ENCODE measurements at regions not wholly inside any gene's neighbourhood (a gene's known extent, or its start where the extent isn't known, plus 50 kb on each side); places are given as distances from the start of the nearest gene placed in this dataset.

DNA sequence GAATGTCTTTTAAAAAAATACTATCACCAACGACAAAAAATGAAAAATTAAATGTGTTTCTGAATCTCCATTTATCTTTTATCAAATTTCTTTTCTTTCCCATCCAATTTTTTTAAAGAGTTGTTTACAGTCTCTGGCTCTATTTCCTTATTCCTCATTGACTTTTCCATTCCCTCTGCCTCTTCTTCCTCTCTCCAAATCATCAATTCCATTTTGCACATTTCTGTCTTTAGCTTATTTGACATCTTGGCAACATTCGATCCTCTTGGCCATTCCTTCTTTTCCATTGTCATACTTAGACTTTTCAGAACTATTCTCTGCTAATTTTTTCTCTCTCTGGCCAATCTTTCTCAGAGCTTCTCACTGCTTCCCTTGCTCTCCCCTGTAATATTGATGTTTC lies 497.6 kb downstream of the PLPP3 start:
- peaks cover 0 to 12% of the 10 kb centered on the region in 2 donors for H3K4me1 ChIP-seq
- no peaks in the 10 kb centered on the region for H3K9me3 ChIP-seq
- H3K27me3 ChIP-seq, result no peaks in the 10 kb centered on the region
- H3K4me3 ChIP-seq, result no peak overlapping the region
- TF ChIP-seq, protein P1, sequence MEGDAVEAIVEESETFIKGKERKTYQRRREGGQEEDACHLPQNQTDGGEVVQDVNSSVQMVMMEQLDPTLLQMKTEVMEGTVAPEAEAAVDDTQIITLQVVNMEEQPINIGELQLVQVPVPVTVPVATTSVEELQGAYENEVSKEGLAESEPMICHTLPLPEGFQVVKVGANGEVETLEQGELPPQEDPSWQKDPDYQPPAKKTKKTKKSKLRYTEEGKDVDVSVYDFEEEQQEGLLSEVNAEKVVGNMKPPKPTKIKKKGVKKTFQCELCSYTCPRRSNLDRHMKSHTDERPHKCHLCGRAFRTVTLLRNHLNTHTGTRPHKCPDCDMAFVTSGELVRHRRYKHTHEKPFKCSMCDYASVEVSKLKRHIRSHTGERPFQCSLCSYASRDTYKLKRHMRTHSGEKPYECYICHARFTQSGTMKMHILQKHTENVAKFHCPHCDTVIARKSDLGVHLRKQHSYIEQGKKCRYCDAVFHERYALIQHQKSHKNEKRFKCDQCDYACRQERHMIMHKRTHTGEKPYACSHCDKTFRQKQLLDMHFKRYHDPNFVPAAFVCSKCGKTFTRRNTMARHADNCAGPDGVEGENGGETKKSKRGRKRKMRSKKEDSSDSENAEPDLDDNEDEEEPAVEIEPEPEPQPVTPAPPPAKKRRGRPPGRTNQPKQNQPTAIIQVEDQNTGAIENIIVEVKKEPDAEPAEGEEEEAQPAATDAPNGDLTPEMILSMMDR (IDR thresholded peaks at IDR 0.05), result no peak
- no peaks in the 10 kb centered on the region for H3K36me3 ChIP-seq
- DNase-seq (ENCODE audit: low spot score), result no peak
- peak overlapping the region in 1 of 2 donors; percentile 31 for H3K27ac ChIP-seq

DNA sequence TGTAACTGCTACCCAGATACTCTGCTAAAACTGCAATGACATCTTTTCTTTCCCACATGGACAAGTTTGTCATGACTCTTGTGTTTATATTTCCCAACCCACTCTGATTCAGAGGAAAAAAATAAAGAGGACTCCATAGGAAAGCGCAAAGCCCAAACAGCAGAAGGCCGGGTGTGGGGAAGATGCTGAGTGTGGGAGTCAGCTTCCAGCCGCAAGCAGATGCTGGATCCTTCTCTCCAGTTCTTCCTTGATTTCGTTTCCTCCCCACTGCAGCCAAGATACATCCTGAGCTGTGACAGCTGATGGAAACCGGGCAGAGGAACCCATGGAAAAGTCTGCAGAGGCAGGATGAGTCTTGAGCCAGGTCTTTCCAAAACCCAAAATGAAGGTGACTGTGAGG lies 498.2 kb downstream of the PLPP3 start:
- H3K4me1 ChIP-seq, result peaks cover 0 to 12% of the 10 kb centered on the region in 2 donors
- no peaks in the 10 kb centered on the region for H3K36me3 ChIP-seq
- no peak overlapping the region for H3K4me3 ChIP-seq
- H3K27ac ChIP-seq, result peak overlapping the region in 1 of 2 donors; percentile 31
- TF ChIP-seq, protein P1 (IDR thresholded peaks at IDR 0.05), result no peak
- peak; percentile 66 for DNase-seq (ENCODE audit: low spot score)
- H3K9me3 ChIP-seq, result no peaks in the 10 kb centered on the region
- no peaks in the 10 kb centered on the region for H3K27me3 ChIP-seq

DNA sequence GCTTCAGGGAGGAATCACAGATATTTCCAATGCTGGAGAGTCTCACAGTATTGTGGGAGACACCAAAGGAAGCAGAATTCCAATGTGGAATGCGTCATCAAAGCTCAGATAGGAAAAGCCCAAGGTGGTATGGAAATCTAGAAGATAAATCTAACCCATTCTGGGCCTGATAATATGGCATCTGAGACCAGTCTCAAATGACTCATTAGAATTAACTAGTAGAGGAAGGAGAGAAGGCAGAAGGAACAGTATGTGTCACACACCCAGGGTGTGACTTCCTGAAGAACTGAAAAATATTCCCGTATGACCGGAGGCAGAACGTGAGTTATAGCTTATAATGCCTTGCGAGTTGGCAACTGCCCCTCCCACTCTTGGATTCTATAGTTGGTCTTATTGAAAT lies 499.2 kb downstream of the PLPP3 start:
- TF ChIP-seq, protein P1 (IDR thresholded peaks at IDR 0.05), result no peak
- Histone ChIP-seq H3K36me3 (no peaks in the 10 kb centered on the region), H3K9me3 (no peaks in the 10 kb centered on the region), H3K4me1 (peaks cover 0 to 12% of the 10 kb centered on the region in 2 donors), H3K27me3 (no peaks in the 10 kb centered on the region), H3K27ac (no peak overlapping the region), H3K4me3 (no peak overlapping the region)
- DNase-seq (ENCODE audit: low spot score), result no peak

DNA sequence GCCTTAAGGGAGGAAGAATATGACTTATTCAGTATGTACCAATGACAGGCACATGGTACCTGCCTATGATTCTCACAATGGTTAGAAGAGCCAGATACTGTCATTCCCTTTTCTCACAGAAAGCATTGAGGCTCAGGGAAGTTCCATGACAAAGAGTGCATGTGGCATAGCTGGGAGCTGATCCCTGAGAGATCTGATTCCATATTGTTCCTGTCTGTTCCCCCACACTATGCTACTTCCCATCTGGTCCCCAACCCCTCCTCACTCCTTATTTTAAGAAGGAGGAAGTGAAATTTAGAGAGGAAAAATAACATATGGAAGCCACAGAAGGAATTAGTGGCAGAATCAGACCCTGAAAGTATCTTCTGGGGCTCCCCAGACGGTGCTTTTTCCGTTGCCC lies 500.0 kb downstream of the PLPP3 start:
- Histone ChIP-seq H3K36me3 (no peaks in the 10 kb centered on the region), H3K4me3 (no peak overlapping the region), H3K4me1 (peaks cover 0 to 14% of the 10 kb centered on the region in 2 donors), H3K27ac (no peak overlapping the region), H3K27me3 (no peaks in the 10 kb centered on the region), H3K9me3 (no peaks in the 10 kb centered on the region)
- DNase-seq (ENCODE audit: low spot score), result no peak
- TF ChIP-seq, protein P1 (IDR thresholded peaks at IDR 0.05), result no peak

DNA sequence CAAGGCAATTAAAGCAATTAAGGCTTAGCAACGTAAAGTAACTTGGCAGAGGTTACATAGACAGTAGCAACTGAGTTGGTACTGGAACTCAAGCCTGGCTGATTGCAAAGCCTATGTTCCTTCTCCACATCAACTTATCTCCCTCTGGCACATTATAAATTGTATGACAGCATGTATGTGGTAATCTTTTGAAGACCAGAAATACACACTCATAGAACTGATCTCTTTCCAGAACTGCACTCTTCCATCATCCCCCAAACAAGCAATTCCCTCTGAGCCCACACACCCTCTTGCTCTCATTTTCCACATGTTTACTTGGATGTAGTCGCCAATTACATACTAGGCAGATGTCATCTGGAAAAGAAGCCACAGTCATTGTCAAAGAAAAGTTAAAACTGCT lies 502.2 kb downstream of the PLPP3 start:
- peaks cover 0 to 36% of the 10 kb centered on the region in 2 donors for H3K4me1 ChIP-seq
- no peaks in the 10 kb centered on the region for H3K27me3 ChIP-seq
- DNase-seq (ENCODE audit: low spot score), result no peak
- no peak overlapping the region for H3K4me3 ChIP-seq
- H3K9me3 ChIP-seq, result no peaks in the 10 kb centered on the region
- TF ChIP-seq, protein P1 (IDR thresholded peaks at IDR 0.05), result no peak
- no peaks in the 10 kb centered on the region for H3K36me3 ChIP-seq
- H3K27ac ChIP-seq, result peak overlapping the region in 1 of 2 donors; percentile 18

DNA sequence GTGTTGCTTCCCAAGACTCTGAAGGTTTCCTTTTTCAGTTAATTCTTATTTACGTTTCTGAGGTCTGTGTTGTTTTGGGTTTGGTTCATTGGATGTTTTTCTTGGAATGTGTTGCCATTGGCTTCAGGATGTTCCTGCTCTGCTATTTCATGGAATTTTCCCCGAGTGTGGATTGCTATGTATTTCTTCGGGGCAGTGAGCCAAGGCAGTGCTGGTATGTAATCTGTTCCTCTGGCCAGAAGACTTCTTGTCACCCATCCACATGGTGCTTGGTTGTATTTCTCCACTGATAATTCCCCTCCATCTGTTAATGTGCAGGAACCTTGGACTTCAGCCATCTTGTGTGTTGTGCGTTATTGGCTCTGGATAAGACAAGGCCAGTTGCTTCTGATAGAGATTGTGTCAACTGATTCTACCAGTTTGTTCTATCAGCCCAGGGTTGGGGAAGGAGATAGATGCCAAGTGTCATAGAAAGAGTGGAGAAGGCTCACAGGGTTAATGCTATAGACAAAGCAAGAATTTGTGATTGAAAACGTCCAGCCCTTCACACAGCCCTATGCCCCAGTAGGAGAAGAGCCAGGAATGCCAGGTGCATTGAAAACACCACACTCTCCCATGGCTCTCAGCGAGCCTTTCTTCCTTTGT lies 505.2 kb downstream of the PLPP3 start:
- no peaks in the 10 kb centered on the region for H3K36me3 ChIP-seq
- no peak overlapping the region for H3K4me3 ChIP-seq
- H3K27me3 ChIP-seq, result no peaks in the 10 kb centered on the region
- no peaks in the 10 kb centered on the region for H3K9me3 ChIP-seq
- H3K27ac ChIP-seq, result peak overlapping the region; percentile 56 to 71
- TF ChIP-seq, protein P1 (IDR thresholded peaks at IDR 0.05), result no peak
- peaks cover 0 to 27% of the 10 kb centered on the region in 2 donors for H3K4me1 ChIP-seq
- peak; percentile 90 for DNase-seq (ENCODE audit: low spot score)
